Fibroblast of upper back skin (primary cell): ENCODE measurements at regions not wholly inside any gene's neighbourhood (a gene's known extent, or its start where the extent isn't known, plus 50 kb on each side); places are given as distances from the start of the nearest gene placed in this dataset.

Experiments used
- DNase-seq: peaks from one replicate; pipeline ENCODE4 v3.0.0-alpha.2; 2013

- DNase-seq, result no peak
These were observed 100.8 kb upstream of the WASF3 start for GRCh38 chr13:26456650-26457049.

GRCh38 chr13:26457212-26457611, 100.3 kb upstream of the WASF3 start:
- DNase-seq, result no peak

GRCh38 chr13:26458196-26458749, 99.2 kb upstream of the WASF3 start:
- DNase-seq, result no peak

GRCh38 chr13:26459276-26460131, 98.0 kb upstream of the WASF3 start:
- DNase-seq, result peak; percentile 35

GRCh38 chr13:26460648-26461047, 96.8 kb upstream of the WASF3 start:
- DNase-seq, result peak; percentile 64

- no peak for DNase-seq
These were observed 94.2 kb upstream of the WASF3 start for GRCh38 chr13:26463296-26463695.

- DNase-seq, result no peak
These were observed 93.6 kb upstream of the WASF3 start for GRCh38 chr13:26463848-26464247.

- DNase-seq, result no peak
These were observed 92.0 kb upstream of the WASF3 start for GRCh38 chr13:26465514-26465913.

GRCh38 chr13:26465954-26466353, 91.5 kb upstream of the WASF3 start:
- no peak for DNase-seq

- no peak for DNase-seq
These were observed 89.2 kb upstream of the WASF3 start for GRCh38 chr13:26468265-26468801.

GRCh38 chr13:26469602-26470001, 87.9 kb upstream of the WASF3 start:
- DNase-seq, result no peak

GRCh38 chr13:26471807-26472206, 85.7 kb upstream of the WASF3 start:
- DNase-seq, result no peak

GRCh38 chr13:26473571-26474230, 83.8 kb upstream of the WASF3 start:
- no peak for DNase-seq

- no peak for DNase-seq
These were observed 83.2 kb upstream of the WASF3 start for GRCh38 chr13:26474286-26474685.

GRCh38 chr13:26475176-26476110, 82.0 kb upstream of the WASF3 start:
- DNase-seq, result no peak

- peak; percentile 48 for DNase-seq
These were observed 81.2 kb upstream of the WASF3 start for GRCh38 chr13:26476111-26476781.

- DNase-seq, result no peak
These were observed 80.7 kb upstream of the WASF3 start for GRCh38 chr13:26476782-26477142.

- no peak for DNase-seq
These were observed 79.8 kb upstream of the WASF3 start for GRCh38 chr13:26477681-26478080.

GRCh38 chr13:26480246-26480855, 77.1 kb upstream of the WASF3 start:
- peak; percentile 46 for DNase-seq

GRCh38 chr13:26482451-26483197, 74.9 kb upstream of the WASF3 start:
- peak; percentile 75 for DNase-seq

GRCh38 chr13:26483546-26483945, 73.9 kb upstream of the WASF3 start:
- no peak for DNase-seq
